ENCODE measurements at regions not wholly inside any gene's neighbourhood (a gene's known extent, or its start where the extent isn't known, plus 50 kb on each side); places are given as distances from the start of the nearest gene placed in this dataset.

- TF ChIP-seq POLR2A (IDR thresholded peaks at IDR 0.05; ENCODE audit: low read depth, low read length) = no peak
- no peak for TF ChIP-seq POLR2AphosphoS5 (IDR thresholded peaks at IDR 0.05; ENCODE audit: low read depth, low read length)
Observed at GRCh38 chr17:57201481-57201880, 54.8 kb upstream of the MSI2 start.
